Stimulated activated CD8-positive, alpha-beta memory T cell treated with anti-CD3 and anti-CD28 coated beads, Interleukin-7, amount 100 ng/mL, for 1 hour (primary cell): ENCODE measurements at regions not wholly inside any gene's neighbourhood (a gene's known extent, or its start where the extent isn't known, plus 50 kb on each side); places are given as distances from the start of the nearest gene placed in this dataset.

ENCODE experiments used
- DNase-seq, 2 donors: peaks; one replicate each; pipeline ENCODE4 v3.0.0-alpha.2; 2020; ENCODE audit warnings: low read depth in 2 of 2

GRCh38 chr2:76455910-76456309, 745.2 kb upstream of the GCFC2 start:
- DNase-seq = no peak

- no peak for DNase-seq
These were observed 739.3 kb upstream of the GCFC2 start for GRCh38 chr2:76450024-76450475.

- no peak for DNase-seq
These were observed 738.2 kb upstream of the GCFC2 start for GRCh38 chr2:76448956-76449355.

- DNase-seq = no peak
These were observed 736.6 kb upstream of the GCFC2 start for GRCh38 chr2:76447294-76447693.

- no peak for DNase-seq
These were observed 736.2 kb upstream of the GCFC2 start for GRCh38 chr2:76446872-76447271.

- DNase-seq = no peak
These were observed 735.2 kb upstream of the GCFC2 start for GRCh38 chr2:76445880-76446279.

GRCh38 chr2:76444732-76445131, 734.0 kb upstream of the GCFC2 start:
- DNase-seq = no peak

- no peak for DNase-seq
These were observed 726.8 kb upstream of the GCFC2 start for GRCh38 chr2:76437564-76437963.

- DNase-seq = no peak
These were observed 718.7 kb upstream of the GCFC2 start for GRCh38 chr2:76429374-76429773.

- DNase-seq = no peak
These were observed 716.7 kb upstream of the GCFC2 start for GRCh38 chr2:76427452-76427851.

GRCh38 chr2:76415821-76416220, 705.1 kb upstream of the GCFC2 start:
- DNase-seq = no peak

- DNase-seq = no peak
These were observed 702.7 kb upstream of the GCFC2 start for GRCh38 chr2:76413436-76413835.

- DNase-seq = no peak
These were observed 695.6 kb upstream of the GCFC2 start for GRCh38 chr2:76406134-76406855.

GRCh38 chr2:76393356-76393755, 682.6 kb upstream of the GCFC2 start:
- DNase-seq = no peak

GRCh38 chr2:76391678-76392077, 681.0 kb upstream of the GCFC2 start:
- no peak for DNase-seq

- DNase-seq = no peak
These were observed 676.6 kb upstream of the GCFC2 start for GRCh38 chr2:76387294-76387693.

GRCh38 chr2:76385943-76386342, 675.2 kb upstream of the GCFC2 start:
- no peak for DNase-seq

- no peak for DNase-seq
These were observed 670.9 kb upstream of the GCFC2 start for GRCh38 chr2:76381624-76382023.

- DNase-seq = no peak
These were observed 667.4 kb upstream of the GCFC2 start for GRCh38 chr2:76378140-76378539.

- no peak for DNase-seq
These were observed 630.7 kb upstream of the GCFC2 start for GRCh38 chr2:76341439-76341838.

- no peak for DNase-seq
These were observed 622.2 kb upstream of the GCFC2 start for GRCh38 chr2:76332871-76333270.

GRCh38 chr2:76330865-76331264, 620.1 kb upstream of the GCFC2 start:
- DNase-seq = no peak

- no peak for DNase-seq
These were observed 615.9 kb upstream of the GCFC2 start for GRCh38 chr2:76326636-76327035.

GRCh38 chr2:76323381-76323780, 612.7 kb upstream of the GCFC2 start:
- DNase-seq = no peak
